ENCODE measurements at regions not wholly inside any gene's neighbourhood (a gene's known extent, or its start where the extent isn't known, plus 50 kb on each side); places are given as distances from the start of the nearest gene placed in this dataset.

GRCh38 chr3:110157221-110157620 lies 819.9 kb upstream of the DPPA4 start:
- H3K36me3 ChIP-seq (ENCODE audit: control insufficient read depth, insufficient read depth, low read length), result no peaks in the 10 kb centered on the region
- 0% methylated on average over 4 of the region's 4 CpGs for WGBS (ENCODE audit: insufficient coverage, low coverage, missing lambda C conversion rate)
- DNase-seq (ENCODE audit: extremely low read depth in 1 of 4, low spot score in 3 of 4), result no peak
- no peak overlapping the region for H2AFZ ChIP-seq (ENCODE audit: low read depth, low read length)
- H3K9me1 ChIP-seq (ENCODE audit: control insufficient read depth, insufficient read depth, low read length), result no peaks in the 10 kb centered on the region
- POLR2A ChIA-PET, result no interaction called here
- H3K4me3 ChIP-seq, result no peak overlapping the region
- no peaks in the 10 kb centered on the region for H3K79me2 ChIP-seq (ENCODE audit: control insufficient read depth, insufficient read depth, low read length)
- no peak overlapping the region for H3K27ac ChIP-seq (ENCODE audit: extremely low read depth, low read depth, low read length)
- CTCF ChIA-PET (ENCODE audit: low intra/inter-chr PET ratio), result no interaction called here
- in situ Hi-C loops (cut with MboI), result no loop called here
- TF ChIP-seq E2F3 (CRISPR knock-in tag; IDR thresholded peaks at IDR 0.05), result no peak
- no peak for TF ChIP-seq ZNF589 (CRISPR knock-in tag; IDR thresholded peaks at IDR 0.05; ENCODE audit: low read depth)
- H4K20me1 ChIP-seq (replicated peaks; ENCODE audit: control insufficient read depth, insufficient read depth, low read length), result no peaks in the 10 kb centered on the region
- no peak overlapping the region for H3K4me2 ChIP-seq (ENCODE audit: insufficient read depth, low read length)
- H3K4me1 ChIP-seq (replicated peaks in 1 of 2; ENCODE audit: control insufficient read depth in 2 of 2, insufficient read depth in 2 of 2, low read length in 2 of 2), result no peaks in the 10 kb centered on the region
- no peak for FAIRE-seq
- intact Hi-C loops (cut with micrococcal nuclease), result no loop called here
- no peaks in the 10 kb centered on the region for H3K27me3 ChIP-seq (ENCODE audit: control insufficient read depth in 2 of 2, insufficient read depth in 2 of 2, low read length in 2 of 2)
- no peak for ATAC-seq
- H3K9ac ChIP-seq (ENCODE audit: insufficient read depth in 1 of 2, low read depth in 2 of 2, low read length in 2 of 2), result no peak overlapping the region
- no peaks in the 10 kb centered on the region for H3K9me3 ChIP-seq (replicated peaks; ENCODE audit: control insufficient read depth, insufficient read depth, low read depth, low read length)
- no TSS peak for BruUV-seq (replicated peaks)

GRCh38 chr3:110164632-110165369 lies 827.5 kb upstream of the DPPA4 start:
- Histone ChIP-seq H3K27me3 (ENCODE audit: control insufficient read depth in 2 of 2, insufficient read depth in 2 of 2, low read length in 2 of 2) (no peaks in the 10 kb centered on the region), H3K4me3 (no peak overlapping the region), H3K4me2 (ENCODE audit: insufficient read depth, low read length) (no peak overlapping the region), H3K36me3 (ENCODE audit: control insufficient read depth, insufficient read depth, low read length) (no peaks in the 10 kb centered on the region), H3K79me2 (ENCODE audit: control insufficient read depth, insufficient read depth, low read length) (no peaks in the 10 kb centered on the region), H3K27ac (ENCODE audit: extremely low read depth, low read depth, low read length) (no peak overlapping the region), H2AFZ (ENCODE audit: low read depth, low read length) (no peak overlapping the region), H3K4me1 (replicated peaks in 1 of 2; ENCODE audit: control insufficient read depth in 2 of 2, insufficient read depth in 2 of 2, low read length in 2 of 2) (no peaks in the 10 kb centered on the region), H4K20me1 (replicated peaks; ENCODE audit: control insufficient read depth, insufficient read depth, low read length) (no peaks in the 10 kb centered on the region), H3K9me3 (replicated peaks; ENCODE audit: control insufficient read depth, insufficient read depth, low read depth, low read length) (no peaks in the 10 kb centered on the region), H3K9me1 (ENCODE audit: control insufficient read depth, insufficient read depth, low read length) (no peaks in the 10 kb centered on the region), H3K9ac (ENCODE audit: insufficient read depth in 1 of 2, low read depth in 2 of 2, low read length in 2 of 2) (no peak overlapping the region)
- ATAC-seq (no peak), FAIRE-seq (no peak), DNase-seq (ENCODE audit: extremely low read depth in 1 of 4, low spot score in 3 of 4) (no peak)
- ChIA-PET CTCF (ENCODE audit: low intra/inter-chr PET ratio) (no interaction called here), POLR2A (interaction anchor here (0.6 kb wide), 1 partner anchor 454 kb away, joined by 3 read pairs; no protein-coding TSS in a partner anchor)
- in situ Hi-C loops (cut with MboI) (no loop called here), intact Hi-C loops (cut with micrococcal nuclease) (no loop called here)
- 0% methylated on average over 6 of the region's 6 CpGs for WGBS (ENCODE audit: insufficient coverage, low coverage, missing lambda C conversion rate)
- TF ChIP-seq ZNF778 (CRISPR knock-in tag; IDR thresholded peaks at IDR 0.05), result no peak
- no peak for TF ChIP-seq FOXP4 (CRISPR knock-in tag; IDR thresholded peaks at IDR 0.05; ENCODE audit: borderline replicate concordance)
- no peak for TF ChIP-seq PHB2 (IDR thresholded peaks at IDR 0.05; ENCODE audit: low read depth)
- TF ChIP-seq ETS1 (conservative IDR thresholded peaks at IDR 0.05; ENCODE audit: control insufficient read depth, low read depth, low read length), result no peak
- TF ChIP-seq ZNF24 (IDR thresholded peaks at IDR 0.05), result no peak
- no peak for TF ChIP-seq JUNB (CRISPR knock-in tag; conservative IDR thresholded peaks at IDR 0.05)
- TF ChIP-seq BCOR (IDR thresholded peaks at IDR 0.05), result no peak
- no peak for TF ChIP-seq SMARCA4 (IDR thresholded peaks at IDR 0.05)
- no peak for TF ChIP-seq SIRT6 (IDR thresholded peaks at IDR 0.05; ENCODE audit: low read depth, low read length)
- no peak for TF ChIP-seq PHF20 (IDR thresholded peaks at IDR 0.05; ENCODE audit: partially characterized antibody)
- no peak for TF ChIP-seq TFE3 (CRISPR knock-in tag; IDR thresholded peaks at IDR 0.05)
- BruUV-seq (replicated peaks), result no TSS peak

All from K562 (cell line).